Karpas-422 (cell line): ENCODE measurements at regions not wholly inside any gene's neighbourhood (a gene's known extent, or its start where the extent isn't known, plus 50 kb on each side); places are given as distances from the start of the nearest gene placed in this dataset.

Experiments
- DNase-seq: peaks from one replicate; pipeline ENCODE4 v3.0.0-alpha.2; 2015
- H2AFZ ChIP-seq: fragments of 200-600 bp; sonication (generic); 2 replicates; pipeline ENCODE4 v1.6.1; 2014; ENCODE audit warnings: antibody characterized with exemption, low read length, mixed read lengths
- H3K27ac ChIP-seq: fragments of 200-600 bp; sonication (generic); 2 replicates; pipeline ENCODE4 v1.5.1; 2014; ENCODE audit warnings: mild to moderate bottlenecking, low read length, moderate library complexity
- H3K27me3 ChIP-seq: fragments of 200-600 bp; sonication (generic); 2 replicates; pipeline ENCODE4 v1.6.1; 2014; ENCODE audit warnings: low read length, mixed read lengths
- H3K36me3 ChIP-seq: fragments of 200-600 bp; sonication (generic); 2 replicates; pipeline ENCODE4 v1.6.1; 2014; ENCODE audit warnings: low read length, mixed read lengths; ENCODE audit not compliant: insufficient read depth
- H3K4me1 ChIP-seq: fragments of 200-600 bp; sonication (generic); 2 replicates; pipeline ENCODE4 v1.6.1; 2014; ENCODE audit warnings: mild to moderate bottlenecking, low read length, mixed read lengths
- H3K4me2 ChIP-seq: fragments of 200-600 bp; sonication (generic); 2 replicates; pipeline ENCODE4 v1.6.1; 2014; ENCODE audit warnings: low read length, low read depth, mild to moderate bottlenecking; ENCODE audit not compliant: poor library complexity, severe bottlenecking
- H3K4me3 ChIP-seq: fragments of 200-600 bp; sonication (generic); 2 replicates; pipeline ENCODE4 v1.5.1; 2014; ENCODE audit warnings: mild to moderate bottlenecking, antibody characterized with exemption, low read length, mixed read lengths
- H3K79me2 ChIP-seq: fragments of 200-600 bp; sonication (generic); 2 replicates; pipeline ENCODE4 v1.6.1; 2014; ENCODE audit warnings: mild to moderate bottlenecking, low read length, mixed read lengths
- H3K9ac ChIP-seq: fragments of 200-600 bp; sonication (generic); 2 replicates; pipeline ENCODE4 v1.6.0; 2014; ENCODE audit warnings: low read length
- H3K9me2 ChIP-seq: fragments of 200-600 bp; sonication (generic), shearing (Covaris generic); replicated peaks from 2 replicates; pipeline ENCODE4 v1.6.0; 2014; ENCODE audit warnings: mild to moderate bottlenecking, low read length, moderate library complexity; ENCODE audit not compliant: insufficient read depth
- H3K9me3 ChIP-seq: fragments of 300-700, 200-600 bp; sonication (generic); 2 replicates; pipeline ENCODE4 v1.6.1; 2014; ENCODE audit warnings: low read length, mixed read lengths
- H4K20me1 ChIP-seq: fragments of 200-600 bp; sonication (generic); 2 replicates; pipeline ENCODE4 v1.6.1; 2014; ENCODE audit warnings: mild to moderate bottlenecking, antibody characterized with exemption, low read length, low read depth; ENCODE audit not compliant: insufficient read depth
- small RNA-seq: library from RNA; depleted of rRNA; stranded (forward); fragments of <200 nt; gene quantifications from one replicate; pipeline ENCODE3, GENCODE V24; 2014

DNA sequence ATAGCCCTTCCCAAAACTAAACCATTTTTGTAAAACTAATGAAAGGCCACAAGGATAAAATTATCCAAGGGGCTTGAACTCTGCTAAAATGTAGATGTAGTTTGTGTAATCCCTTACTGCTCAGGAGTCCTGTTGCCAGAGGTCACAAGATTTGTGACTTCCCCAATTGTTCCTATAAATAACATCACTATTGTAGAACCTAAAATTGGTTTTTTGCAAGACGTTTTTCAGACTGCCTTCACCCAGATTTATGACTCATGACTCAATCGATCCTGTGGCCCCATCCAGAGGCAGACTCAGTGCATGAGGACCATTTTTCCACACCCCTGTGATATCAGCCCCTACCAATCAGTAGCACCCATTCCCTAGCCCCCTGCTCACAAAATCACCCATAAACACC is 61.5 kb upstream of the RASSF8 start:
- Histone ChIP-seq H2AFZ (no peak overlapping the region), H3K79me2 (no peaks in the 10 kb centered on the region), H3K9me3 (no peaks in the 10 kb centered on the region), H4K20me1 (no peaks in the 10 kb centered on the region), H3K27ac (no peak overlapping the region), H3K9ac (no peak overlapping the region), H3K36me3 (no peaks in the 10 kb centered on the region), H3K27me3 (no peaks in the 10 kb centered on the region), H3K4me1 (no peaks in the 10 kb centered on the region), H3K4me3 (no peak overlapping the region), H3K9me2 (no peaks in the 10 kb centered on the region), H3K4me2 (no peak overlapping the region)
- DNase-seq = no peak

DNA sequence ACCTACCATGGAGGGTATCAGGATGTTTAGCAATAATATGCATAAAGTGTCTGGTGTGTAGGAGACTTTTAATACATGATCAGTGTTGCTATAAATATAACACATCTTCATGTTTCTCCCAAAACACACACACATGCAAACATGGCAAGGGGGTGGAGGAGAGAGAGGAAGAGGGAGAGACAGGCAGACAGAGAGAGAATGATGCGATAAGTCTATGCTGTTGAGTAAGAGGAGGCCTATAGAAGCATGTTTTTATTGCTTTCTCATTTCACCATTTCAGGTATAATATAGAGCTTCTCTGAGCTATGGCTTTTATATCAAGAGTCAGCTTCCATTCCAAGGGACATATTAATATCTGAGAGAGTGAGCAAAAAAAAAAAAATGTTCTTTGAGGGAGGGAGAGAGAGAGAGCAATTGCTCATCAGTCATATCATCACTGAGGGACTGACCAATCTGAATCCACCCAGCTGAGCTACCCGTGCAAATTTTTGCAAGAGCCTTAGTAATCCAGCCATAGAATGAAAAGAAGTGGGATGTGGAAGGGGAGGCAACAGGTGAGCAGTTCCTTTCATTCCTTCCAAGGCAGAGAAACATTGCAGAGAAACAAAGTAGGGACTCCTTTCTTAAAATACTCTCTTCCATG is 54.8 kb upstream of the RASSF8 start:
- Histone ChIP-seq H2AFZ (no peak overlapping the region), H3K27ac (no peak overlapping the region), H3K9ac (no peak overlapping the region), H3K4me2 (no peak overlapping the region), H3K9me2 (no peaks in the 10 kb centered on the region), H3K36me3 (no peaks in the 10 kb centered on the region), H3K9me3 (no peaks in the 10 kb centered on the region), H3K4me3 (no peak overlapping the region), H3K27me3 (no peaks in the 10 kb centered on the region), H3K4me1 (no peaks in the 10 kb centered on the region), H4K20me1 (no peaks in the 10 kb centered on the region), H3K79me2 (no peaks in the 10 kb centered on the region)
- no peak for DNase-seq

DNA sequence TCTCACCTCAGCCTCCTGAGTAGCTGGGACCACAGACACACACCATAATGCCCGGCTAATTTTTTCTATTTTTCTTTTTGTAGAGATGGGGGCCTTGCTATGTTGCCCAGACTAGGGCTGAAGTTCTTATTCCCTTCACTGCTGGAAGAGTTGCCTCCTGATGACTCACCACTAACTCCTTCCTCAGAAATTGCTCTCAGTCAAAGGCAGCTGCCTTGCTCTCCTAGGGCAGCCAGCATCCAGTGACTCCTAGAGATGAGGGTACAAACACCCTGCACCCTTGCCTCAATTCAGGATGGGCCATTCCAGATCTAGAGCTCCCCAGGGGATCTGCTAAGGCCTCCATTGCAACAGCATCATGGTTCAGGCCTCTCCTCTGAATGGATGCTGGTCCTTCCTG is 54.0 kb upstream of the RASSF8 start:
- H3K4me2 ChIP-seq = no peak overlapping the region

DNA sequence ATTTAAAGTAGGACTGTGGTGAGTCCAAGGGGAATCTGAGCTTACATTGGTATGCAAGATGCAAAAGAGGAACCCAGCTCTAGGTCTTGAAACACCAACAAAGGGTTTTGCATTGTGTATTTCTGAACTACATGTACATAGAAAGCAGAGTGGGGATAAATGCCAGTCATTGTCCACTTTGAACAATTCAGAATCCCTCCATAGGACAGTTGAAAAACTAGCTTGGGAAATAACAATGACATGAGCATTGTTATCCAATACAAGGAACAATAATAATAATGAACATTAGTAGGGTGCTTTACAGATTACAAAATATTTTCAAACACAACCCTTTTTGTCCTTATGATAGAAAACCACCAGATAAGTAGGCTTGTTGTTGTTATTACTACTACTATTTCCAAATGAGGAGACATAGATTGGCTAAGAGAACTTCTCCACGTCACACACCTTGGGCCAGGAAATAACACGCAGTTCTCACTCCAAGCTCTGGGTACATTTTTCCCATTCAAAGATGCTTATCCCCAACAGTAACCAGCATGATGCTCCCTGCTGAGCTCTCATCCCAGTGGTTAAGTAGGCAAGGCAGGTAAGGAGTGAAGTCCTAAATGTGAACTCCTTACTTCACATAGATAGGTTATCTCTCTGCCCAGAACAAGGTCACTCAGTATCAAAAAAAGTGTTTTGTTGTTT is 51.7 kb upstream of the RASSF8 start:
- H2AFZ ChIP-seq = no peak overlapping the region
- no peak overlapping the region for H3K9ac ChIP-seq
- no peak overlapping the region for H3K27ac ChIP-seq
- no peak overlapping the region for H3K4me3 ChIP-seq
- H3K4me1 ChIP-seq = no peaks in the 10 kb centered on the region
- H3K4me2 ChIP-seq = no peak overlapping the region
- no peaks in the 10 kb centered on the region for H3K27me3 ChIP-seq
- no peaks in the 10 kb centered on the region for H3K9me3 ChIP-seq
- H3K79me2 ChIP-seq = no peaks in the 10 kb centered on the region
- no peak for DNase-seq
- no peaks in the 10 kb centered on the region for H4K20me1 ChIP-seq
- H3K9me2 ChIP-seq = no peaks in the 10 kb centered on the region
- no peaks in the 10 kb centered on the region for H3K36me3 ChIP-seq

More for the DNA sequence above, 54.0 kb upstream of the RASSF8 start:
- Histone ChIP-seq H3K9me3 (no peaks in the 10 kb centered on the region), H3K4me1 (no peaks in the 10 kb centered on the region), H3K4me3 (no peak overlapping the region), H3K9ac (no peak overlapping the region), H3K9me2 (no peaks in the 10 kb centered on the region), H3K27ac (no peak overlapping the region), H3K27me3 (no peaks in the 10 kb centered on the region), H4K20me1 (no peaks in the 10 kb centered on the region), H3K79me2 (no peaks in the 10 kb centered on the region), H3K36me3 (no peaks in the 10 kb centered on the region), H2AFZ (no peak overlapping the region)
- no peak for DNase-seq

Small RNA genes lying in the stretch of these regions (small RNA-seq; reads per million reads assigned to genes)
- 0.36 reads per million for gene RN7SKP262
